K562 (cell line): ENCODE measurements at regions not wholly inside any gene's neighbourhood (a gene's known extent, or its start where the extent isn't known, plus 50 kb on each side); places are given as distances from the start of the nearest gene placed in this dataset.

ENCODE experiments used
- ATAC-seq: fragments of 200-7000 bp; cut with Tn5 transposase; 3 replicates; pipeline ENCODE4 v1.9.1; 2020; ENCODE audit warnings: moderate library complexity
- BruUV-seq: library from RNA; stranded (reverse); fragments of 400-500 nt; replicated peaks from 2 replicates; lab custom pipeline; 2021; lab: Mats Ljungman, UMichigan
- CTCF ChIA-PET: fragments of 300-600 bp; formaldehyde crosslinking; extraction: SDS; loops from one replicate; lab custom pipeline; 2021; ENCODE audit warnings: low intra/inter-chr PET ratio; lab: Yijun Ruan, JAX
- POLR2A ChIA-PET: fragments of 300-600, 350-650 bp; sonication (Branson Sonifier 250); formaldehyde crosslinking; extraction: SDS; loops from one replicate; lab custom pipeline; 2021; ENCODE audit warnings: antibody characterized with exemption, inconsistent platforms; lab: Yijun Ruan, JAX
- DNase-seq, 4 experiments: peaks; one replicate each; pipeline versions ENCODE4 v3.0.0 to v3.0.0-alpha.2; 2011 to 2018; ENCODE audit warnings: low spot score in 3 of 4, mixed read lengths in 3 of 4; ENCODE audit errors: extremely low read depth in 1 of 4
- FAIRE-seq: peaks from 2 replicates; lab custom pipeline; 2011; peaks lifted over from hg19 to GRCh38; lab: Jason Lieb, UNC
- H2AFZ ChIP-seq: 2 replicates; pipeline ENCODE4 v1.6.0; 2011; ENCODE audit warnings: low read depth, low read length, control low read depth, inconsistent platforms
- H3K27ac ChIP-seq: fragments of 200-600 bp; 3 replicates; pipeline ENCODE4 v1.8.0; 2011; ENCODE audit warnings: low read depth, mild to moderate bottlenecking, control low read depth, inconsistent platforms, low read length, moderate library complexity, mixed read lengths; ENCODE audit errors: extremely low read depth
- H3K27me3 ChIP-seq, 2 experiments: fragments of 300-600 bp in 1 of 2; 2 replicates in 1 of 2; 3 replicates in 1 of 2; pipeline versions ENCODE4 v1.6.0 to v1.8.0; 2011; ENCODE audit warnings: inconsistent platforms in 2 of 2, low read length in 2 of 2, mild to moderate bottlenecking in 1 of 2, mixed read lengths in 1 of 2, moderate library complexity in 1 of 2; ENCODE audit not compliant: control insufficient read depth in 2 of 2, insufficient read depth in 2 of 2
- H3K36me3 ChIP-seq: fragments of 300-600 bp; 3 replicates; pipeline ENCODE4 v1.8.0; 2011; ENCODE audit warnings: mild to moderate bottlenecking, low read length, inconsistent platforms; ENCODE audit not compliant: control insufficient read depth, insufficient read depth
- H3K4me1 ChIP-seq, 2 experiments: fragments of 200-600 bp in 1 of 2; replicated peaks in 1 of 2; 2 replicates in 1 of 2; 3 replicates in 1 of 2; pipeline versions ENCODE4 v1.5.1 to v1.8.0; 2011; ENCODE audit warnings: inconsistent platforms in 2 of 2, low read length in 2 of 2, mild to moderate bottlenecking in 1 of 2, mixed read lengths in 1 of 2, moderate library complexity in 1 of 2; ENCODE audit not compliant: control insufficient read depth in 2 of 2, insufficient read depth in 2 of 2
- H3K4me2 ChIP-seq: 2 replicates; pipeline ENCODE4 v1.6.1; 2011; ENCODE audit warnings: low read length, control low read depth, inconsistent platforms, mixed read lengths; ENCODE audit not compliant: insufficient read depth
- H3K4me3 ChIP-seq: fragments of 200-600 bp; sonication (generic), shearing (Covaris generic); 2 replicates; pipeline ENCODE4 v1.5.1; 2016; ENCODE audit warnings: control low read depth, inconsistent platforms
- H3K79me2 ChIP-seq: fragments of 200-600 bp; 3 replicates; pipeline ENCODE4 v1.8.0; 2011; ENCODE audit warnings: low read length, inconsistent platforms; ENCODE audit not compliant: control insufficient read depth, insufficient read depth
- H3K9ac ChIP-seq, 2 experiments: 2 replicates each; pipeline versions ENCODE4 v1.6.0 to v1.6.1; 2011; ENCODE audit warnings: low read depth in 2 of 2, low read length in 2 of 2, control low read depth in 1 of 2, inconsistent platforms in 1 of 2, mild to moderate bottlenecking in 1 of 2, mixed read lengths in 1 of 2; ENCODE audit not compliant: insufficient read depth in 1 of 2
- H3K9me1 ChIP-seq: one replicate; pipeline ENCODE4 v1.6.0; 2011; ENCODE audit warnings: inconsistent platforms, mild to moderate bottlenecking, low read length, moderate library complexity; ENCODE audit not compliant: control insufficient read depth, insufficient read depth
- H3K9me3 ChIP-seq: replicated peaks from 2 replicates; pipeline ENCODE4 v1.5.1; 2011; ENCODE audit warnings: low read depth, low read length, inconsistent platforms; ENCODE audit not compliant: control insufficient read depth, insufficient read depth
- H4K20me1 ChIP-seq: replicated peaks from 2 replicates; pipeline ENCODE4 v1.6.1; 2011; ENCODE audit warnings: low read length, inconsistent platforms, mixed read lengths; ENCODE audit not compliant: control insufficient read depth, insufficient read depth
- BDP1 ChIP-seq: IDR thresholded peaks from 3 replicates; pipeline ENCODE4 v1.6.1; 2011; ENCODE audit not compliant: insufficient read length, insufficient read depth
- CBFB ChIP-seq: sonication (generic); formaldehyde crosslinking; IDR thresholded peaks from 2 replicates; pipeline ENCODE4 v1.4.0; 2020; ENCODE audit warnings: mild to moderate bottlenecking, missing genetic modification reagents
- CC2D1A ChIP-seq: fragments of 450-650 bp; IDR thresholded peaks from 2 replicates; pipeline ENCODE4 v1.6.1; 2017; ENCODE audit warnings: mild to moderate bottlenecking
- CCNT2 ChIP-seq: IDR thresholded peaks from 2 replicates; pipeline ENCODE4 v1.6.1; 2011; ENCODE audit warnings: borderline replicate concordance, low read depth, mild to moderate bottlenecking, moderate library complexity, mixed read lengths, low read length; ENCODE audit not compliant: insufficient read length; ENCODE audit errors: extremely low read depth
- MEF2A ChIP-seq: IDR thresholded peaks from 2 replicates; pipeline ENCODE4 v1.6.1; 2011; ENCODE audit warnings: low read depth, mild to moderate bottlenecking, low read length, moderate library complexity; ENCODE audit not compliant: control insufficient read depth
- RBM34 ChIP-seq: fragments of 200-400 bp; formaldehyde crosslinking; IDR thresholded peaks from 2 replicates; pipeline ENCODE4 v1.6.1; 2018; ENCODE audit warnings: low read length, borderline replicate concordance; ENCODE audit not compliant: insufficient read depth
- RUNX1 ChIP-seq: sonication (generic); IDR thresholded peaks from 2 replicates; pipeline ENCODE4 v1.6.1; 2016; ENCODE audit warnings: antibody characterized with exemption, low read depth
- ZFP1 ChIP-seq: fragments of 450-650 bp; formaldehyde crosslinking; IDR thresholded peaks from 2 replicates; pipeline ENCODE4 v1.4.0; 2020; ENCODE audit warnings: mild to moderate bottlenecking, mixed read lengths
- ZHX1 ChIP-seq: fragments of 150-350 bp; conservative IDR thresholded peaks from 2 replicates; pipeline ENCODE4 v1.6.1; 2014; ENCODE audit warnings: low read length
- ZNF740 ChIP-seq, 3 experiments: fragments of 200-800 bp in 1 of 3; sonication (Bioruptor generic) in 1 of 3; sonication (generic) in 1 of 3; formaldehyde crosslinking in 1 of 3; IDR thresholded peaks; 2 replicates each; pipeline versions ENCODE4 v1.6.1 to v1.8.0; 2016 to 2022; ENCODE audit warnings: mild to moderate bottlenecking in 2 of 3, missing compliant biosample characterization in 2 of 3, missing genetic modification characterization in 2 of 3, missing genetic modification reagents in 1 of 3
- WGBS: fragments of 100-300 bp; shearing (Covaris generic); methylation state at CpG from one replicate; pipeline ENCODE4 v1.1.6; 2016; ENCODE audit warnings: low coverage, mixed read lengths; ENCODE audit not compliant: insufficient coverage; ENCODE audit errors: missing lambda C conversion rate; 5-methylcytosine and 5-hydroxymethylcytosine counted together
- in situ Hi-C: fragments of 300-500 bp; cut with MboI; formaldehyde crosslinking; loops from 4 replicates; pipeline ENCODE4 v1.15.0; 2018; ENCODE audit warnings: inconsistent platforms, mixed read lengths
- intact Hi-C: fragments of 100-400 bp; cut with micrococcal nuclease; formaldehyde crosslinking; loops from 2 replicates; pipeline ENCODE4 v1.14.2; 2022
- TF ChIP-seq, protein P1 (sequence below), 2 experiments: fragments of 450-650 bp; formaldehyde crosslinking in 1 of 2; IDR thresholded peaks; 2 replicates each; pipeline versions ENCODE4 v1.4.0 to v1.6.1; 2014 to 2020; ENCODE audit warnings: mild to moderate bottlenecking in 2 of 2, borderline replicate concordance in 1 of 2, low read depth in 1 of 2

- Histone ChIP-seq H2AFZ (no peak overlapping the region), H3K9me3 (no peaks in the 10 kb centered on the region; the same call in 1 of the 2 replicates), H3K4me1 (no peaks in the 10 kb centered on the region), H3K79me2 (no peaks in the 10 kb centered on the region), H3K9me1 (no peaks in the 10 kb centered on the region), H3K9ac (no peak overlapping the region), H3K27me3 (no peaks in the 10 kb centered on the region), H4K20me1 (no peaks in the 10 kb centered on the region), H3K27ac (no peak overlapping the region), H3K4me2 (no peak overlapping the region), H3K4me3 (no peak overlapping the region), H3K36me3 (no peaks in the 10 kb centered on the region)
- ATAC-seq: no peak
- no TSS peak for BruUV-seq
- no peak for FAIRE-seq
- DNase-seq: no peak
- intact Hi-C loops: no loop called here
- ChIA-PET CTCF (no interaction called here), POLR2A (no interaction called here)
- WGBS: 0% methylated on average over 1 of the region's 1 CpG
- in situ Hi-C loops: no loop called here
- TF ChIP-seq BDP1 (no peak), ZNF740 (CRISPR knock-in tag; IDR thresholded peaks at IDR 0.05) (no peak), ZNF740 (tag; IDR thresholded peaks at IDR 0.05) (no peak), MEF2A (no peak), CC2D1A (no peak), RUNX1 (no peak), ZHX1 (no peak), RBM34 (no peak), CBFB (CRISPR knock-in tag) (no peak), CCNT2 (no peak), ZFP1 (CRISPR knock-in tag) (no peak)
- TF ChIP-seq, protein P1, sequence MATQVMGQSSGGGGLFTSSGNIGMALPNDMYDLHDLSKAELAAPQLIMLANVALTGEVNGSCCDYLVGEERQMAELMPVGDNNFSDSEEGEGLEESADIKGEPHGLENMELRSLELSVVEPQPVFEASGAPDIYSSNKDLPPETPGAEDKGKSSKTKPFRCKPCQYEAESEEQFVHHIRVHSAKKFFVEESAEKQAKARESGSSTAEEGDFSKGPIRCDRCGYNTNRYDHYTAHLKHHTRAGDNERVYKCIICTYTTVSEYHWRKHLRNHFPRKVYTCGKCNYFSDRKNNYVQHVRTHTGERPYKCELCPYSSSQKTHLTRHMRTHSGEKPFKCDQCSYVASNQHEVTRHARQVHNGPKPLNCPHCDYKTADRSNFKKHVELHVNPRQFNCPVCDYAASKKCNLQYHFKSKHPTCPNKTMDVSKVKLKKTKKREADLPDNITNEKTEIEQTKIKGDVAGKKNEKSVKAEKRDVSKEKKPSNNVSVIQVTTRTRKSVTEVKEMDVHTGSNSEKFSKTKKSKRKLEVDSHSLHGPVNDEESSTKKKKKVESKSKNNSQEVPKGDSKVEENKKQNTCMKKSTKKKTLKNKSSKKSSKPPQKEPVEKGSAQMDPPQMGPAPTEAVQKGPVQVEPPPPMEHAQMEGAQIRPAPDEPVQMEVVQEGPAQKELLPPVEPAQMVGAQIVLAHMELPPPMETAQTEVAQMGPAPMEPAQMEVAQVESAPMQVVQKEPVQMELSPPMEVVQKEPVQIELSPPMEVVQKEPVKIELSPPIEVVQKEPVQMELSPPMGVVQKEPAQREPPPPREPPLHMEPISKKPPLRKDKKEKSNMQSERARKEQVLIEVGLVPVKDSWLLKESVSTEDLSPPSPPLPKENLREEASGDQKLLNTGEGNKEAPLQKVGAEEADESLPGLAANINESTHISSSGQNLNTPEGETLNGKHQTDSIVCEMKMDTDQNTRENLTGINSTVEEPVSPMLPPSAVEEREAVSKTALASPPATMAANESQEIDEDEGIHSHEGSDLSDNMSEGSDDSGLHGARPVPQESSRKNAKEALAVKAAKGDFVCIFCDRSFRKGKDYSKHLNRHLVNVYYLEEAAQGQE (IDR thresholded peaks at IDR 0.05; ENCODE audit: borderline replicate concordance): no peak
- TF ChIP-seq, protein P1 (CRISPR knock-in tag; IDR thresholded peaks at IDR 0.05; ENCODE audit: low read depth): no peak
These were observed 126.0 kb downstream of the KCNJ2 start for GRCh38 chr17:70295329-70295728.
